ENCODE measurements at regions not wholly inside any gene's neighbourhood (a gene's known extent, or its start where the extent isn't known, plus 50 kb on each side); places are given as distances from the start of the nearest gene placed in this dataset.

DNA sequence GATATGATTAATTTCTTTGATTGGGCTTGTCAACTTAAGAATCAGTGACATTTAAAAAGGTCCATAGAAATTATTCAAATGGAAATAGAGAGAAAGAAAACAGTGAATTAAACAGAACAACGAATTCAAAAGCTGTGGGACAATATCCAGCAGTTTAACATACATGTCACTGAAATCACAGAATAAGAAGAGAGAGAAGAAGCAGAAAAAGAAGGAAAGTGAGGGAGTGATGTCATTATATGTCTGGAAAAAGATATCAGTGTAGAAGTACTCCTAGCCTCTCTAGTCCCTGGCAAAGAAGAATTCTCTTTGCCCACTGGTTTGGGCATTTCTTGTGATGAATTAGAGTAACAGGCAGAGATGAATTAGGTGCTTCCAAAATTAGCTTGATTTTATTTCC, 109.2 kb upstream of the ABCA1 start:
- Histone ChIP-seq H3K4me3 (no peak overlapping the region), H3K27ac (no peak overlapping the region), H3K27me3 (no peaks in the 10 kb centered on the region), H3K36me3 (no peaks in the 10 kb centered on the region), H3K4me1 (no peaks in the 10 kb centered on the region), H3K9me3 (no peaks in the 10 kb centered on the region)
- DNase-seq: no peak
- intact Hi-C loops (cut with DNase I; ENCODE audit: low total_unique reads): no loop called here
- TF ChIP-seq, protein P1, sequence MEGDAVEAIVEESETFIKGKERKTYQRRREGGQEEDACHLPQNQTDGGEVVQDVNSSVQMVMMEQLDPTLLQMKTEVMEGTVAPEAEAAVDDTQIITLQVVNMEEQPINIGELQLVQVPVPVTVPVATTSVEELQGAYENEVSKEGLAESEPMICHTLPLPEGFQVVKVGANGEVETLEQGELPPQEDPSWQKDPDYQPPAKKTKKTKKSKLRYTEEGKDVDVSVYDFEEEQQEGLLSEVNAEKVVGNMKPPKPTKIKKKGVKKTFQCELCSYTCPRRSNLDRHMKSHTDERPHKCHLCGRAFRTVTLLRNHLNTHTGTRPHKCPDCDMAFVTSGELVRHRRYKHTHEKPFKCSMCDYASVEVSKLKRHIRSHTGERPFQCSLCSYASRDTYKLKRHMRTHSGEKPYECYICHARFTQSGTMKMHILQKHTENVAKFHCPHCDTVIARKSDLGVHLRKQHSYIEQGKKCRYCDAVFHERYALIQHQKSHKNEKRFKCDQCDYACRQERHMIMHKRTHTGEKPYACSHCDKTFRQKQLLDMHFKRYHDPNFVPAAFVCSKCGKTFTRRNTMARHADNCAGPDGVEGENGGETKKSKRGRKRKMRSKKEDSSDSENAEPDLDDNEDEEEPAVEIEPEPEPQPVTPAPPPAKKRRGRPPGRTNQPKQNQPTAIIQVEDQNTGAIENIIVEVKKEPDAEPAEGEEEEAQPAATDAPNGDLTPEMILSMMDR (IDR thresholded peaks at IDR 0.05): no peak
- no peak for TF ChIP-seq POLR2A (IDR thresholded peaks at IDR 0.05)

DNA sequence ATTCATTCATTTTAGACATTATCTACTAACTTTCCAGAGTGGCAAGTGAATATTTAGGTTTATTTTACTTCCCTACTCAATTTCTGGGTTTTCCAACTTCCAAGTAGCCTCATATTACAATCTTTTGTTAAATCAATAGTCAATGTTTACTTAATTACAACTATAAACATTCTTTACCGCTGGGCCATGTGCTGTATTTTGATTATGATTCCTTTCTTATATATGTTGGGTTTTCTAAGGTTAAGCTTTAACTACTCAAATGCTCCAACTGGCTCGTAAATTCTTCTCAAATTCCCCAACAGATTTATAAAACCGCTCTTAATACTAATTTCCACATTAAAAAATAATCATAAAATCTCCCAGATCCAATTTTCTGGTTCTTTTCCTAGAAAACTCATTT, 110.1 kb upstream of the ABCA1 start:
- intact Hi-C loops (cut with DNase I; ENCODE audit: low total_unique reads): no loop called here
- Histone ChIP-seq H3K4me3 (no peak overlapping the region), H3K4me1 (no peaks in the 10 kb centered on the region), H3K27ac (no peak overlapping the region), H3K27me3 (no peaks in the 10 kb centered on the region), H3K9me3 (no peaks in the 10 kb centered on the region), H3K36me3 (no peaks in the 10 kb centered on the region)
- TF ChIP-seq POLR2A (IDR thresholded peaks at IDR 0.05): no peak
- TF ChIP-seq, protein P1 (IDR thresholded peaks at IDR 0.05): no peak
- DNase-seq: no peak

DNA sequence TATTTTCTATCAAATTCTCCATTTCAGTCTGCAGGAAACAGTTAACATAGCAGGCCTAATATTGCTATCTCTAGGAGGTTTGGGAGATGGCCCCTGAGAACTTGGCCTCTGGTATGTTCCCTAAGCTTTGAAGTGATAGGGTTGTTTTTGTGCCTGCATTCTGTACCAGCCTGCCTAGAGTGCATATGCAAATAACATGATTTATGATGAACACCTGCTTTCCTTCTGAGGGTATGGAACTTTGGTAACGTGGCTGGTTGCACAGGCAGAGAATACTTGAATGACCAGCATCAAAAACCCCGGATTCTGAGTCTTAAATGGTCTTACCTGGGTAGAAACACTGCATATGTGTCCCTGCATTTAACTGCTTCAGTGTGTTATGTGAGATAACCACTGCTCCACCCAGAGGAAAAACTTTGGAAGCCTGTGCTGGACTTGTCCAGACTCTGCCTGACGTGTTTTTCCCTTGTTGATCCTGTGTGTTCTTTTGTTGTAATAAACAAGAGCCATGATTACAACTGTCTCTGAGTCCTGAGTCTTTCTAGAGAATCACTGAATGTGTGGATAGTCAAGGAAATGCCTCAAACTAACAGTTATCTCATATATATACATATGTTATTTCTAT, 111.3 kb upstream of the ABCA1 start:
- Histone ChIP-seq H3K36me3 (no peaks in the 10 kb centered on the region), H3K27me3 (no peaks in the 10 kb centered on the region), H3K27ac (no peak overlapping the region), H3K4me3 (no peak overlapping the region), H3K9me3 (no peaks in the 10 kb centered on the region), H3K4me1 (no peaks in the 10 kb centered on the region)
- TF ChIP-seq POLR2A (IDR thresholded peaks at IDR 0.05): no peak
- TF ChIP-seq, protein P1 (IDR thresholded peaks at IDR 0.05): no peak
- no peak for DNase-seq
- intact Hi-C loops (cut with DNase I; ENCODE audit: low total_unique reads): no loop called here

DNA sequence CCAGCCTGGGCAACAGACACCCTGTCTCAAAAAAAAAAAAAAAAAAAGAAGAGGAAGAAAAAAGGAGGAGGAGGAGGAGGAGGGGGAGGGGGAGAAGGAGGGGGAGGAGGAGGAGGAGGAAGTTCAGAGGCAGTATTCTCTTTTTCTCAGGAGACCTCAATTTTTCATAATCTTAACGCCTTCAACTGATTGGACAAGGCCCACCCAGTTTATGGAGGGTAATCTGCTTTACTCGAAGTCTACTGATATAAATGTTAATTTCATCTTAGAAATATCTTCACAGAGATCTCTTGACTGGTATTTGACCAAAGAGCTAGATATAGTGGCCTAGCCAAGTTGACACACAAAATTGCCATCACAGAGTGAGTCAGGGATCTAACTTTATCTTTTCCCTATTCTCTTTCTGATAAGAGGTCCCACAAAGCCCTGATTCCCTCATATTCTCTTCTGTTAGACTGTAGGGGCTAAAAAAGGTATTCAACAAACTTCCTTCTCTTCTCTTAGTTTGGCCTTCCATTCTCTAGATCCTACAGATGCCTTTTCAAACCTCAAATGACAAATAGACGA, 115.5 kb upstream of the ABCA1 start:
- no peaks in the 10 kb centered on the region for H3K36me3 ChIP-seq
- H3K27me3 ChIP-seq: no peaks in the 10 kb centered on the region
- no peak overlapping the region for H3K4me3 ChIP-seq
- no peaks in the 10 kb centered on the region for H3K4me1 ChIP-seq
- intact Hi-C loops (cut with DNase I; ENCODE audit: low total_unique reads): no loop called here
- no peak for DNase-seq
- no peak for TF ChIP-seq POLR2A (IDR thresholded peaks at IDR 0.05)
- TF ChIP-seq, protein P1 (IDR thresholded peaks at IDR 0.05): no peak
- no peaks in the 10 kb centered on the region for H3K9me3 ChIP-seq
- H3K27ac ChIP-seq: no peak overlapping the region

DNA sequence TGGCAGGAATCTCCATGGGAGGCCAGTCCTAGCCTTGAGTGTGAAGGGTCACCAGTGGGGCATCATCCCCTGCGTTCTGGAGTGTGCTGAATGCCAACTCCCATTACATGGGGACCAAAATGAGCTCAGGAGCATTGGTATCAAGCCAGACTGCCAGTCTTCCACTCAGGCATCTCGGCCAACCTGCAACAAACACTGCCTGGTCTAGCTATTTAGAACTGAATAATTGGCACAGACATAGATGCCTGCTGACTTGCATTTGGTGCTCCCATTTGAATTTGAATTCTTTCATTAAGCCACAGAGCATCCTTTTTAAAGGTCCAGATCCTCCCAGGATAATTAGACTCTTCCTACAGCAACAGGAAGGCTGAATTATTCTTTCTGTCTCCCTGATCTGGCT, 116.6 kb upstream of the ABCA1 start:
- no peak for TF ChIP-seq POLR2A (IDR thresholded peaks at IDR 0.05)
- TF ChIP-seq, protein P1 (IDR thresholded peaks at IDR 0.05): no peak
- no peaks in the 10 kb centered on the region for H3K4me1 ChIP-seq
- peaks cover 0 to 2% of the 10 kb centered on the region in 2 donors for H3K9me3 ChIP-seq
- H3K27me3 ChIP-seq: no peaks in the 10 kb centered on the region
- intact Hi-C loops (cut with DNase I; ENCODE audit: low total_unique reads): no loop called here
- H3K36me3 ChIP-seq: no peaks in the 10 kb centered on the region
- H3K27ac ChIP-seq: no peak overlapping the region
- no peak overlapping the region for H3K4me3 ChIP-seq
- DNase-seq: no peak
